Skeletal muscle tissue (tissue), 3 donors: ENCODE measurements at regions not wholly inside any gene's neighbourhood (a gene's known extent, or its start where the extent isn't known, plus 50 kb on each side); places are given as distances from the start of the nearest gene placed in this dataset.

Source experiments
- H3K27ac ChIP-seq: one replicate; pipeline ENCODE4 v1.7.0; 2013; ENCODE audit warnings: mild to moderate bottlenecking, low read depth, low read length, inconsistent platforms
- H3K27me3 ChIP-seq, 3 donors: one replicate each; pipeline ENCODE4 v1.7.0; 2013; ENCODE audit warnings: low read length in 3 of 3; ENCODE audit not compliant: control insufficient read depth in 3 of 3, insufficient read depth in 3 of 3
- H3K36me3 ChIP-seq, 3 donors: one replicate each; pipeline ENCODE4 v1.7.0; 2013; ENCODE audit warnings: low read length in 3 of 3; ENCODE audit not compliant: control insufficient read depth in 3 of 3, insufficient read depth in 3 of 3
- H3K4me1 ChIP-seq, 3 donors: one replicate each; pipeline ENCODE4 v1.7.0; 2013; ENCODE audit warnings: low read length in 3 of 3, mild to moderate bottlenecking in 3 of 3; ENCODE audit not compliant: control insufficient read depth in 3 of 3, insufficient read depth in 3 of 3
- H3K4me3 ChIP-seq, 3 donors: one replicate each; pipeline ENCODE4 v1.7.0; 2013; ENCODE audit warnings: low read length in 3 of 3
- H3K9ac ChIP-seq, 3 donors: one replicate each; pipeline ENCODE4 v1.7.0; 2013; ENCODE audit warnings: low read length in 3 of 3, mild to moderate bottlenecking in 3 of 3, moderate library complexity in 2 of 3, low read depth in 1 of 3
- H3K9me3 ChIP-seq, 3 donors: one replicate each; pipeline ENCODE4 v1.7.0; 2013; ENCODE audit warnings: low read length in 3 of 3; ENCODE audit not compliant: control insufficient read depth in 3 of 3
- donor health status: Osteomylitis.

DNA sequence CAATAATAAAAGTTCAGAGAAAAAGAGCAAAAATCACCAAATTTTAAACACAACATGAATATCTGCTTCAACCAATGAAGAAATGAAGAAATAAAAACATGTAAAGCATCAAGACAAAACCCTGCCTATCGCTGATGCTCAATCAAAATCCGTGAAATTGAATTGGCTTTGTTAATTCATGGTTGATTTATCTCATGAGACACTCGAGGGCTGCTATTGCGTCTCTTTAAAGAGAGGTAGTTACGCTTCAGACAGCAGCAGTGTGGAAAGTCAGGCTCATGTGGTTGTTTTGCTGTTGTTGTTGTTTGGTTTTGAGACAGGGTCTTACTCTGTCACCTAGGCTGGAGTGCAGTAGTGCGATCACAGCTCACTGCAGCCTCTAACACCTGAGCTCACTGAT is 65.5 kb upstream of the RGS7 start:
- H3K4me1 ChIP-seq = peaks cover 0 to 5% (median 3%) of the 10 kb centered on the region in 3 donors
- no peak overlapping the region for H3K27ac ChIP-seq
- no peaks in the 10 kb centered on the region for H3K9me3 ChIP-seq
- peaks cover 14 to 19% (median 16%) of the 10 kb centered on the region in 3 donors for H3K27me3 ChIP-seq
- no peak overlapping the region for H3K9ac ChIP-seq
- no peaks in the 10 kb centered on the region for H3K36me3 ChIP-seq
- H3K4me3 ChIP-seq = no peak overlapping the region

DNA sequence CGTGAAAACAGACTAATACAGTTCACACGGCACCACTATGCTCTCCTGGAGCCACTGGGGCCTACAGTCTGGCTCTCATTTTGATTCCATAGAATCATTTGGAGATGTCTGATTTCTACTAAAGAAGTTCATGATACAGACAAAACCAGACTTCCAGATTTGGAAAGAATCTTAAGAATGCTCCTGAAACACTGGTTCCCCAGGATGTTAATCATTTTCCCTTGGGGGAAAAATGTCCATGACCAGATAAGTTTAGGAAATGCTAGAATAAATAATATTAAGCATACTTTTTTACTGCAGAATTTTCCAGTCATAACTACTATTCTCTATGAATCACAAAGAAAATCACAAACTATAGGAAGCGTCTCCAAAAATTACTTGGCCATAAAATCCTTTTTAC is 63.0 kb upstream of the RGS7 start:
- H3K4me1 ChIP-seq = peaks cover 0 to 5% (median 3%) of the 10 kb centered on the region in 3 donors
- no peak overlapping the region for H3K9ac ChIP-seq
- H3K36me3 ChIP-seq = no peaks in the 10 kb centered on the region
- no peak overlapping the region for H3K27ac ChIP-seq
- no peak overlapping the region for H3K4me3 ChIP-seq
- peaks cover 14 to 19% (median 16%) of the 10 kb centered on the region in 3 donors for H3K27me3 ChIP-seq
- no peaks in the 10 kb centered on the region for H3K9me3 ChIP-seq

DNA sequence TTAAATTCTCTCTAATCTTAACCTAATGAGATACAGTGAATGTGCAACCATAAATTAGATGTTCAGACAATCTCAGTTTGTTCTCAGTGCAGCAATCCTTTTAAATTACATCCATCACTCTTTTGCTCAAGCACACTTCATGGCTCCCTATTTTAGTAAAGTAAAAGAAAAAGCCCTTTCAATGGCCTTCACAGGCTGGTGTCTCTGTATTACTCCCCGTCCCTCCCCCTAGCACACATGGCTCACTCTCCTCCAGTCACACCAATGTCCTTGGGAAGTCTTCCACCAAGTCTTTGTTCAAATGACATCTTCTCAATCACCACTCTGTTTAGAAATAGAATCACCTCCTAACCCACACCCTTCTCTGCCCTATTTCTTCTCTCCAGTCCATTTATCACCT is 60.3 kb upstream of the RGS7 start:
- Histone ChIP-seq H3K4me1 (no peaks in the 10 kb centered on the region), H3K27ac (no peak overlapping the region), H3K27me3 (no peaks in the 10 kb centered on the region), H3K9ac (no peak overlapping the region), H3K4me3 (no peak overlapping the region), H3K36me3 (no peaks in the 10 kb centered on the region), H3K9me3 (no peaks in the 10 kb centered on the region)

DNA sequence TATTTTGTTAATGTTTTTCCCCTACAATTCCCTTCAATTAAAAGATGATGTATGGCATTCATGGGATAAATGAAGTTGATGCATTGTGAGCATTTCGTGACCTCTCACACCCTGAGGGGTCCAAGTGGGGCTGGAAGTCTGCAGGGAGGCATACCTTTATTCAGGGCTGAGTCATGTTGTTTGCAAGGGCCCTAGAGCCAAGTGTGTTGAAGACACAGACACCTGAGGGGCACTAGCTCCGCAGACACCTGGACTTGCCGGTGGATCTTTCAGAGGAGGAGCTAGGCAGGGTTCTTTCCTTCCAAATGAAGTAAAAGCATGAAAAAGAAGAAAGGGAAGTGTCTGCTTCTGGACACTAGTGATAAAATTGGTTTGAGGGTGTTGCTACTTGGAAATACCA is 57.0 kb upstream of the RGS7 start:
- no peaks in the 10 kb centered on the region for H3K4me1 ChIP-seq
- no peak overlapping the region for H3K9ac ChIP-seq
- H3K27ac ChIP-seq = no peak overlapping the region
- H3K9me3 ChIP-seq = no peaks in the 10 kb centered on the region
- no peaks in the 10 kb centered on the region for H3K36me3 ChIP-seq
- no peak overlapping the region for H3K4me3 ChIP-seq
- H3K27me3 ChIP-seq = peaks cover 0 to 3% (median 0%) of the 10 kb centered on the region in 3 donors

DNA sequence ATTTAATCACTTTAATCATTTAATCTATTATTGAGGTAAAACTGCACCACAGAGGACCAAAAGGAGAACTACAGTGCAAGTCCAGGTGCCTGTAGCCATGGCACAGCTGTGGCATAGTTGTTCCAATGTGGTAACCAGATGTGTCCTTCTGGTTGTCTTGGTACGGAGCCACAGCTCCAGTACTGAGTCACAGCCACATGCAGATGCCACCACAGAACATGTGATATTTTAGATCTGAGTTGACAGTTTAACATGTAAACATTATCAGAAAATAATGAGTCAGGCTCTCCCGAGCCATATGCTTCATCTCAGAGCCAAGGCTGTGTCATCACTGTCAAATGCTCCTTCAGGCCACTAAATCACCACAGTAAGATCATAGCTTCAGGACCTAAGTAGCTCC is 56.4 kb upstream of the RGS7 start:
- Histone ChIP-seq H3K27me3 (peaks cover 0 to 3% (median 0%) of the 10 kb centered on the region in 3 donors), H3K4me1 (no peaks in the 10 kb centered on the region), H3K9me3 (no peaks in the 10 kb centered on the region), H3K9ac (no peak overlapping the region), H3K36me3 (no peaks in the 10 kb centered on the region), H3K4me3 (no peak overlapping the region), H3K27ac (no peak overlapping the region)

DNA sequence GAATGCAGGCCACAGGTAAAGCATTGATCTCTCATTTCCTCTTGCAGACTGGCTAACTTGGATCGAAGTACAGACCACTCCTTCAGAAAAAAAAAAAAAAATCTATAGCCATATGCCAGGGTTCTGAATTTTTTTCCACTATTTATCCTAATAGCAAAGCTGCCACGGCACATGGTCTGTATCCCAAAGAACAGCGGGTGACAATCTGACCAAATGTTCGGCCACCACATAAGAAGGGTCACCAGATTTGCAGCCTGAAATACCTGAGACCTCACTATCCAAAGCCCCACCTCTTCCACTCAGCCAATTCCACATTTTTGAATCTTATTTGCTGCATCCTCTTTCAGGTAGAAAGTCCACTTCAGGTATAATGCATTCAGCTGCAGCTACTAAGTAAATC is 55.6 kb upstream of the RGS7 start:
- H3K27me3 ChIP-seq = peaks cover 0 to 3% (median 0%) of the 10 kb centered on the region in 3 donors

DNA sequence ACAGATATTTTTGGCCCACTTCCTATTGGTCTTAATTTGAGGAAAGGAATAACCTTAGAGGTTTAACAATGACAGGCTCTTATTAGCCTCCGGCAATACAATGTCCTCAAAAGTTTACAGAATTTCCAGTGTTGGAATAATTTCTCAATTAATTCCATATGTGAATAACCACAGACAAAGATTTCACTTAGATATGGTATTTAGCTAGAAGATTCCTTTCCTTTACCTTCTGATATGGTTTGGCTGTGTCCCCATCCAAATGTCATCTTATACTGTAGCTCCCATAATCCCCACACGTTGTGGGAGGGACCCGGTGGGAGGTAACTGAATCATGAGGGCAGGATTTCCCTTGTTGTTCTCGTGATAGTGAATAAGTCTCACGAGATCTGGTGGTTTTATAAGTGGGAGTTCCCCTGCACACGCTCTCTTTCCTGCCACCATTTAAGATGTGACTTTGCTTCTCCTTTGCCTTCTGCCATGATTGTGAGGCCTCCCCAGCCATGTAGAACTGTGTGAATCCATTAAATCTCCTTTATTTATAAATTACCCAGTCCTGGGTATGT is 54.9 kb upstream of the RGS7 start:
- H3K27me3 ChIP-seq = peaks cover 0 to 3% (median 0%) of the 10 kb centered on the region in 3 donors
- H3K9ac ChIP-seq = no peak overlapping the region
- no peak overlapping the region for H3K27ac ChIP-seq
- no peaks in the 10 kb centered on the region for H3K36me3 ChIP-seq
- H3K4me1 ChIP-seq = no peaks in the 10 kb centered on the region
- no peaks in the 10 kb centered on the region for H3K9me3 ChIP-seq
- H3K4me3 ChIP-seq = no peak overlapping the region

More for the DNA sequence above, 55.6 kb upstream of the RGS7 start:
- H3K4me3 ChIP-seq = no peak overlapping the region
- H3K9me3 ChIP-seq = no peaks in the 10 kb centered on the region
- H3K36me3 ChIP-seq = no peaks in the 10 kb centered on the region
- H3K4me1 ChIP-seq = no peaks in the 10 kb centered on the region
- H3K27ac ChIP-seq = no peak overlapping the region
- no peak overlapping the region for H3K9ac ChIP-seq

DNA sequence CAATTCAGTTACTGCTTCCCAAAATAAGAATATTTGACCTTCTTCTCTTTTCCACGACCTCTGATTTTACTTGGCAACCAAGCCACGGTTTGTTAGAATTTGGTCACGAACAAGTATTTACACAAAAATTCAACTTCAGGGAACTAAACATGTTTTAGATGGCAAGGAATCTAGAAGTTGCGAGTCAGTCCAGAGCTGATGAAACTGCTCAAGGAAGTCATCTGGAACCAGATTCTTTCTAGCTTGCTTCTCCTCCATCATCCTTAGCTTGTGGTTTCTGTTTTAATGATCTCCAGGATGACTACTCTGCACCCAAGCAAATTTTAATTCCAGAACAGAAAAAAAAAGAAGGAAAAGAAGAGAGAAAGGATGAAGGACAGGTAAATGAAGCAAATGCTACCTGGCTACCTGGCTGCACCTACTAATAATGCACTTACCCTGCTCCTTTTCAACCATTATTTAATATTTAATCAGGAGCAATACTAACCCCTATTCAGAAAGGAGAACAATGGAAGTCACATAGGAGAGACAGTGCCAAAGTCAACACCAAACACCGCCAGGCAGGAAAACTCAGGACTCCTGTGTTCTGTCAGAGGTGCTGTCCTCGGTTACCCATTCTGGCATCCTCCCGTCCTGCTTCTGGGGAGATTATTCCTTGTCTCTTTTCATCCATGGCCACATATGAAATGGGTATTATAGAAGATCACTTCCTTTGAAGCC is 54.2 kb upstream of the RGS7 start:
- H3K27ac ChIP-seq = no peak overlapping the region
- H3K36me3 ChIP-seq = no peaks in the 10 kb centered on the region
- H3K9ac ChIP-seq = no peak overlapping the region
- no peak overlapping the region for H3K4me3 ChIP-seq
- H3K4me1 ChIP-seq = no peaks in the 10 kb centered on the region
- H3K9me3 ChIP-seq = no peaks in the 10 kb centered on the region
- H3K27me3 ChIP-seq = peaks cover 0 to 3% (median 0%) of the 10 kb centered on the region in 3 donors

DNA sequence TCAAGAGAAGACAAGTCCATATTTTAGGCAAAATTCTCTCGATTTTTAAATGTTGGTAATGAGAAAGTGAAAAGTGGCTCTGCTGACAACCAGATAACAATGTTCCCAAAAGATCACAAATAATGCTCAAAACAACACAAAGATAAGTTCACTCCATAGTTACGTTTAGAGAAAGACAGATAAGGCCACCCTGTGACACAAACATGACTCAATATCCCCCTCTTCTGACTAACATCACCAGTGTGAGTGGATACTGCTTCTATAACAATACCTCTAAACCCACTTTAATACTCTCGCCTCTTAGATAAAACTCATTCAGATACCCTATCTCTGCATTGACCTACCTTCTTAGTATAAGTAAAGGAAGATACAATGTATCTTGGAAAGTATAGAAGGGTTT is 51.2 kb upstream of the RGS7 start:
- H3K4me1 ChIP-seq = no peaks in the 10 kb centered on the region
- no peak overlapping the region for H3K27ac ChIP-seq
- no peaks in the 10 kb centered on the region for H3K36me3 ChIP-seq
- H3K27me3 ChIP-seq = peaks cover 0 to 3% (median 0%) of the 10 kb centered on the region in 3 donors
- H3K4me3 ChIP-seq = no peak overlapping the region
- no peak overlapping the region for H3K9ac ChIP-seq
- H3K9me3 ChIP-seq = no peaks in the 10 kb centered on the region
